ENCODE measurements at regions not wholly inside any gene's neighbourhood (a gene's known extent, or its start where the extent isn't known, plus 50 kb on each side); places are given as distances from the start of the nearest gene placed in this dataset.

- TF ChIP-seq, protein P1, sequence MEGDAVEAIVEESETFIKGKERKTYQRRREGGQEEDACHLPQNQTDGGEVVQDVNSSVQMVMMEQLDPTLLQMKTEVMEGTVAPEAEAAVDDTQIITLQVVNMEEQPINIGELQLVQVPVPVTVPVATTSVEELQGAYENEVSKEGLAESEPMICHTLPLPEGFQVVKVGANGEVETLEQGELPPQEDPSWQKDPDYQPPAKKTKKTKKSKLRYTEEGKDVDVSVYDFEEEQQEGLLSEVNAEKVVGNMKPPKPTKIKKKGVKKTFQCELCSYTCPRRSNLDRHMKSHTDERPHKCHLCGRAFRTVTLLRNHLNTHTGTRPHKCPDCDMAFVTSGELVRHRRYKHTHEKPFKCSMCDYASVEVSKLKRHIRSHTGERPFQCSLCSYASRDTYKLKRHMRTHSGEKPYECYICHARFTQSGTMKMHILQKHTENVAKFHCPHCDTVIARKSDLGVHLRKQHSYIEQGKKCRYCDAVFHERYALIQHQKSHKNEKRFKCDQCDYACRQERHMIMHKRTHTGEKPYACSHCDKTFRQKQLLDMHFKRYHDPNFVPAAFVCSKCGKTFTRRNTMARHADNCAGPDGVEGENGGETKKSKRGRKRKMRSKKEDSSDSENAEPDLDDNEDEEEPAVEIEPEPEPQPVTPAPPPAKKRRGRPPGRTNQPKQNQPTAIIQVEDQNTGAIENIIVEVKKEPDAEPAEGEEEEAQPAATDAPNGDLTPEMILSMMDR (IDR thresholded peaks at IDR 0.05), result no peak
- no peak for TF ChIP-seq POLR2A (IDR thresholded peaks at IDR 0.05)
These were observed 573.5 kb upstream of the JAG1 start for GRCh38 chr20:11247046-11248010.
